Adrenal gland (tissue), 9 donors: ENCODE measurements at regions not wholly inside any gene's neighbourhood (a gene's known extent, or its start where the extent isn't known, plus 50 kb on each side); places are given as distances from the start of the nearest gene placed in this dataset.
"Not testable (repeated sequence)": the region's sequence is repeated elsewhere in the genome, so short reads cannot be mapped to it uniquely, and the experiment has no call there.

Experiments used
- DNase-seq, 7 donors: peaks; one replicate each; pipeline ENCODE4 v3.0.0-alpha.2; 2019 to 2020
- H3K27ac ChIP-seq, 5 donors: fragments of 200-600 bp; sonication (generic) in 4 of 5; 1 replicate in 3 of 5; 2 replicates in 2 of 5; pipeline versions ENCODE4 v1.5.1 to v1.8.0; 2016 to 2020; ENCODE audit warnings: mild to moderate bottlenecking in 1 of 5
- H3K27me3 ChIP-seq: fragments of 200-600 bp; 2 replicates; pipeline ENCODE4 v1.8.0; 2021
- H3K36me3 ChIP-seq, 2 donors: fragments of 200-600 bp; replicated peaks in 1 of 2; 1 replicate in 1 of 2; 2 replicates in 1 of 2; pipeline versions ENCODE4 v1.5.1 to v1.8.0; 2018 to 2022
- H3K4me1 ChIP-seq, 2 donors: fragments of 200-600 bp; replicated peaks in 1 of 2; 1 replicate in 1 of 2; 2 replicates in 1 of 2; pipeline versions ENCODE4 v1.5.1 to v1.8.0; 2018 to 2021
- H3K4me3 ChIP-seq, 4 donors: fragments of 200-600 bp; sonication (generic) in 3 of 4; one replicate each; pipeline ENCODE4 v1.5.1; 2016 to 2018
- H3K9me3 ChIP-seq, 3 donors: fragments of 200-600 bp; sonication (generic) in 1 of 3; replicated peaks in 1 of 3; 1 replicate in 2 of 3; 2 replicates in 1 of 3; pipeline versions ENCODE4 v1.5.1 to v1.8.0; 2016 to 2021
- POLR2A ChIP-seq, 2 donors: fragments of 450-650 bp; IDR thresholded peaks; one replicate each; pipeline ENCODE4 v1.6.1; 2017; ENCODE audit warnings: antibody characterized with exemption in 2 of 2, mild to moderate bottlenecking in 2 of 2, moderate library complexity in 1 of 2
- WGBS, 4 donors: extraction: QIAGEN DNeasy Blood & Tissue Kit in 2 of 4; methylation state at CpG; one replicate each; pipeline versions ENCODE4 v1.1.5 to v1.1.7; 2013 to 2017; 5-methylcytosine and 5-hydroxymethylcytosine counted together
- intact Hi-C, 2 donors: fragments of 100-400 bp; cut with DNase I; formaldehyde crosslinking; loops; one replicate each; pipeline versions ENCODE4 v1.14.1 to v1.15.0; 2022 to 2023
- TF ChIP-seq, protein P1 (sequence below), 6 experiments: fragments of 450-650 bp in 4 of 6; fragments of 200-600 bp in 2 of 6; sonication (generic) in 1 of 6; IDR thresholded peaks; 1 replicate in 5 of 6; 2 replicates in 1 of 6; pipeline versions ENCODE4 v1.5.1 to v1.8.0; 2016 to 2021; ENCODE audit warnings: antibody characterized with exemption in 6 of 6, mild to moderate bottlenecking in 2 of 6, moderate library complexity in 1 of 6
- donor health status: healthy with polysubstance abuse.
- donor health status: Bipolar disorder and iron deficiency.
- donor health status: DM: yes; HTN: yes; CAD: no.
- donor health status: DM: no; HTN: no; CAD: no.
- donor health status: DM: no; HTN: no; CAD: no.

- no peaks in the 10 kb centered on the region for H3K9me3 ChIP-seq
- no peaks in the 10 kb centered on the region for H3K36me3 ChIP-seq
- intact Hi-C loops: no loop called here
- H3K27me3 ChIP-seq: no peaks in the 10 kb centered on the region
- no peak for DNase-seq
- no peak overlapping the region for H3K4me3 ChIP-seq
- TF ChIP-seq, protein P1, sequence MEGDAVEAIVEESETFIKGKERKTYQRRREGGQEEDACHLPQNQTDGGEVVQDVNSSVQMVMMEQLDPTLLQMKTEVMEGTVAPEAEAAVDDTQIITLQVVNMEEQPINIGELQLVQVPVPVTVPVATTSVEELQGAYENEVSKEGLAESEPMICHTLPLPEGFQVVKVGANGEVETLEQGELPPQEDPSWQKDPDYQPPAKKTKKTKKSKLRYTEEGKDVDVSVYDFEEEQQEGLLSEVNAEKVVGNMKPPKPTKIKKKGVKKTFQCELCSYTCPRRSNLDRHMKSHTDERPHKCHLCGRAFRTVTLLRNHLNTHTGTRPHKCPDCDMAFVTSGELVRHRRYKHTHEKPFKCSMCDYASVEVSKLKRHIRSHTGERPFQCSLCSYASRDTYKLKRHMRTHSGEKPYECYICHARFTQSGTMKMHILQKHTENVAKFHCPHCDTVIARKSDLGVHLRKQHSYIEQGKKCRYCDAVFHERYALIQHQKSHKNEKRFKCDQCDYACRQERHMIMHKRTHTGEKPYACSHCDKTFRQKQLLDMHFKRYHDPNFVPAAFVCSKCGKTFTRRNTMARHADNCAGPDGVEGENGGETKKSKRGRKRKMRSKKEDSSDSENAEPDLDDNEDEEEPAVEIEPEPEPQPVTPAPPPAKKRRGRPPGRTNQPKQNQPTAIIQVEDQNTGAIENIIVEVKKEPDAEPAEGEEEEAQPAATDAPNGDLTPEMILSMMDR (IDR thresholded peaks at IDR 0.05): no peak
- no peak for TF ChIP-seq POLR2A (IDR thresholded peaks at IDR 0.05)
- no peak overlapping the region for H3K27ac ChIP-seq
- 76 to 80% (median 78%) methylated on average over 4 of the region's 4 CpGs for WGBS, 4 donors
- H3K4me1 ChIP-seq: no peaks in the 10 kb centered on the region
Measured at GRCh38 chr4:103493450-103494159, 226.2 kb downstream of the TACR3 start.

DNA sequence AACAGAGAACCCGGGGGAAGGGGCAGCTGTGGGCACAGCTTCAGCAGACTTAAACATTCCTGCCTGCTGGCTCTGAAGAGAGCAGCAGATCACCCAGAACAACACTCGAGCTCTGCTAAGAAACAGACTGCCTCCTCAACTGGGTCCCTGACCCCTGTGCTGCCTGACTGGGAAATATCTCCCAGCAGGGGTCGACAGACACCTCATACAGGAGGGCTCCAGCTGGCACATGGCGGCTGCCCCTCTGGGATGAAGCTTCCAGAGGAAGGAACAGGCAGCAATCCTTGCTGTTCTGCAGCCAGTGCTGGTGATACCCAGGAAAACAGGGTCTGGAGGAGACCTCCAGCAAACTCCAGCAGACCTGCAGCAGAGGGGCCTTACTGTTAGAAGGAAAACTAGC lies 234.5 kb downstream of the TACR3 start:
- H3K4me3 ChIP-seq, DNase-seq, H3K36me3 ChIP-seq, H3K4me1 ChIP-seq, H3K27me3 ChIP-seq, H3K27ac ChIP-seq, intact Hi-C loops, H3K9me3 ChIP-seq: not testable (repeated sequence)
- 55 to 100% (median 77%) methylated on average over 1 to 4 of the region's 4 CpGs for WGBS, 4 donors

DNA sequence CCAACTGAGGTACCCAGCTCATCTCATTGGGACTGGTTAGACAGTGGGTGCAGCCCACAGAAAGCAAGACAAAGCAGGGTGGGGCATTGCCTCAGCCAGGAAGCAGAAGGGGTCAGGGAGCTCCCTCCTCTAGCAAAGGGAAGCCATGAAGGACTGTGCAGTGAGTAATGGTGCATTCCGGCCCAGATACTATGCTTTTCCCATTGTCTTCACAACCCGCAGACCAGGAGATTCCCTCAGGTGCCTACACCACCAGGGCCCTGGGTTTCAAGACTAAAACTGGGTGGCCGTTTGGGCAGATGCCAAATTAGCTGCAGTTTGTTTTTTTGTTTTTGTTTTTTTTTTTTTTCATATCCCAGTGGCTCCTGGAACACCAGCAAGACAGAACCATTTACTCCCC lies 235.3 kb downstream of the TACR3 start:
- 59 to 80% (median 65%) methylated on average over 3 of the region's 3 CpGs for WGBS, 4 donors
- Histone ChIP-seq H3K4me3 (no peak overlapping the region), H3K4me1 (no peaks in the 10 kb centered on the region), H3K9me3 (no peaks in the 10 kb centered on the region), H3K27me3 (no peaks in the 10 kb centered on the region), H3K27ac (no peak overlapping the region), H3K36me3 (no peaks in the 10 kb centered on the region)
- no peak for TF ChIP-seq POLR2A (IDR thresholded peaks at IDR 0.05)
- TF ChIP-seq, protein P1 (IDR thresholded peaks at IDR 0.05): no peak
- DNase-seq: no peak
- intact Hi-C loops: no loop called here

GRCh38 chr4:103482893-103483292 lies 236.9 kb downstream of the TACR3 start:
- no peaks in the 10 kb centered on the region for H3K9me3 ChIP-seq
- no peak overlapping the region for H3K4me3 ChIP-seq
- no peaks in the 10 kb centered on the region for H3K36me3 ChIP-seq
- TF ChIP-seq, protein P1 (IDR thresholded peaks at IDR 0.05): no peak
- TF ChIP-seq POLR2A (IDR thresholded peaks at IDR 0.05): no peak
- no peaks in the 10 kb centered on the region for H3K27me3 ChIP-seq
- 60 to 96% (median 87%) methylated on average over 2 of the region's 2 CpGs for WGBS, 4 donors
- H3K4me1 ChIP-seq: no peaks in the 10 kb centered on the region
- no peak overlapping the region for H3K27ac ChIP-seq
- no peak for DNase-seq
- intact Hi-C loops: no loop called here

- 50 to 59% (median 52%) methylated on average over 3 of the region's 3 CpGs for WGBS, 4 donors
- no peaks in the 10 kb centered on the region for H3K9me3 ChIP-seq
- H3K4me1 ChIP-seq: no peaks in the 10 kb centered on the region
- no peak overlapping the region for H3K27ac ChIP-seq
- no peaks in the 10 kb centered on the region for H3K36me3 ChIP-seq
- intact Hi-C loops: no loop called here
- TF ChIP-seq POLR2A (IDR thresholded peaks at IDR 0.05): no peak
- TF ChIP-seq, protein P1 (IDR thresholded peaks at IDR 0.05): no peak
- H3K4me3 ChIP-seq: no peak overlapping the region
- no peaks in the 10 kb centered on the region for H3K27me3 ChIP-seq
- no peak for DNase-seq
Measured at GRCh38 chr4:103482471-103482870, 237.3 kb downstream of the TACR3 start.
